ENCODE measurements at regions not wholly inside any gene's neighbourhood (a gene's known extent, or its start where the extent isn't known, plus 50 kb on each side); places are given as distances from the start of the nearest gene placed in this dataset.
"Not testable (repeated sequence)": the region's sequence is repeated elsewhere in the genome, so short reads cannot be mapped to it uniquely, and the experiment has no call there.

GRCh38 chr6:122248844-122249243, 150.6 kb upstream of the HSF2 start:
- H3K4me1 ChIP-seq: no peaks in the 10 kb centered on the region
- no peak overlapping the region for H3K4me3 ChIP-seq (ENCODE audit: low read depth, low read length)
- H3K9me3 ChIP-seq: no peaks in the 10 kb centered on the region
- TF ChIP-seq, protein P1, sequence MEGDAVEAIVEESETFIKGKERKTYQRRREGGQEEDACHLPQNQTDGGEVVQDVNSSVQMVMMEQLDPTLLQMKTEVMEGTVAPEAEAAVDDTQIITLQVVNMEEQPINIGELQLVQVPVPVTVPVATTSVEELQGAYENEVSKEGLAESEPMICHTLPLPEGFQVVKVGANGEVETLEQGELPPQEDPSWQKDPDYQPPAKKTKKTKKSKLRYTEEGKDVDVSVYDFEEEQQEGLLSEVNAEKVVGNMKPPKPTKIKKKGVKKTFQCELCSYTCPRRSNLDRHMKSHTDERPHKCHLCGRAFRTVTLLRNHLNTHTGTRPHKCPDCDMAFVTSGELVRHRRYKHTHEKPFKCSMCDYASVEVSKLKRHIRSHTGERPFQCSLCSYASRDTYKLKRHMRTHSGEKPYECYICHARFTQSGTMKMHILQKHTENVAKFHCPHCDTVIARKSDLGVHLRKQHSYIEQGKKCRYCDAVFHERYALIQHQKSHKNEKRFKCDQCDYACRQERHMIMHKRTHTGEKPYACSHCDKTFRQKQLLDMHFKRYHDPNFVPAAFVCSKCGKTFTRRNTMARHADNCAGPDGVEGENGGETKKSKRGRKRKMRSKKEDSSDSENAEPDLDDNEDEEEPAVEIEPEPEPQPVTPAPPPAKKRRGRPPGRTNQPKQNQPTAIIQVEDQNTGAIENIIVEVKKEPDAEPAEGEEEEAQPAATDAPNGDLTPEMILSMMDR (IDR thresholded peaks at IDR 0.05; ENCODE audit: low read depth, low read length): no peak
- DNase-seq: no peak
- H3K36me3 ChIP-seq: no peaks in the 10 kb centered on the region
- H3K27me3 ChIP-seq: no peaks in the 10 kb centered on the region

DNA sequence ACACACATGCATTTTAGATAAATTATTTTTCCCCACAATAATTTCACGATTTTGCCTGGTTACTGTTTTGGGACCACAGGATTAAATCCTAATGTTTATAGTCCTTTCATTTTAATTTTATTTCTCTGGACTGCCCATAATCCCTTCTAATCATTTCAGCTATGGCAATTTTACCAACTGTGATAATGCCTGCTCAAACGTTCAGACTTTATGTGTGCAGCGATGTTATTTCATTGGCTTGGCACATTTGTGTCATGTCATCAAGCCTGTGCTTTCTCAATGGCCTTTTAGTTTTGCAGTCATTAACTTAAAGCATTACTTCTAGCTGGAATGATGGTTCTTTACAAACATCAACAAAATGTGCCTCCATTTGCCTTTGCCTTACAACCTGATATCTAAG, 140.6 kb upstream of the HSF2 start:
- H3K4me1 ChIP-seq: no peaks in the 10 kb centered on the region
- no peak overlapping the region for H3K4me3 ChIP-seq (ENCODE audit: low read depth, low read length)
- TF ChIP-seq, protein P1 (IDR thresholded peaks at IDR 0.05; ENCODE audit: low read depth, low read length): no peak
- H3K27me3 ChIP-seq: no peaks in the 10 kb centered on the region
- no peaks in the 10 kb centered on the region for H3K9me3 ChIP-seq
- no peak for DNase-seq
- H3K36me3 ChIP-seq: no peaks in the 10 kb centered on the region

DNA sequence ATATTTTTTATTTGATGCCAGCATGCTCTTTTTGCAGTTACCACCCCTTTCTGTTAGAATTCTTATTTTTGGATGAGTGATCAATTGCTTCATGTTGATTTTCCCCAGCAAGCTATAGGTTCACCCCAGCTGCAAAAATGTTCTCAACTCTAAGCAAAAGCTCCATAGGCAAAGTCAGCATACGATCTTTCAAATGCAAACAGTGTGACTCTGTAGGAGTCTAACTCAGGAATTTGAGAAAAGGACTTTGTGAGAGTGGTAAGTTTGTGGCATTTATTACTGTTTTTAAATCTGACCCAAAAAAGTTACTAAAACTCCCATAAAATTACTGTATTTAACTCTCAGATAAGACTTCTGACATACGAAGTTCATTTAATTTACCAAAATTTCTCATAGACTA, 134.9 kb upstream of the HSF2 start:
- DNase-seq: no peak
- no peak overlapping the region for H3K4me3 ChIP-seq (ENCODE audit: low read depth, low read length)
- no peaks in the 10 kb centered on the region for H3K27me3 ChIP-seq
- no peaks in the 10 kb centered on the region for H3K36me3 ChIP-seq
- H3K9me3 ChIP-seq: no peaks in the 10 kb centered on the region
- no peaks in the 10 kb centered on the region for H3K4me1 ChIP-seq
- TF ChIP-seq, protein P1 (IDR thresholded peaks at IDR 0.05; ENCODE audit: low read depth, low read length): no peak

- no peak for DNase-seq
- no peaks in the 10 kb centered on the region for H3K36me3 ChIP-seq
- no peak overlapping the region for H3K4me3 ChIP-seq (ENCODE audit: low read depth, low read length)
- no peaks in the 10 kb centered on the region for H3K27me3 ChIP-seq
- no peaks in the 10 kb centered on the region for H3K9me3 ChIP-seq
- H3K4me1 ChIP-seq: no peaks in the 10 kb centered on the region
- TF ChIP-seq, protein P1 (IDR thresholded peaks at IDR 0.05; ENCODE audit: low read depth, low read length): no peak
Measured at GRCh38 chr6:122265755-122266154, 133.7 kb upstream of the HSF2 start.

GRCh38 chr6:122268394-122268793, 131.1 kb upstream of the HSF2 start:
- Histone ChIP-seq H3K4me3 (ENCODE audit: low read depth, low read length) (no peak overlapping the region), H3K27me3 (no peaks in the 10 kb centered on the region), H3K4me1 (no peaks in the 10 kb centered on the region), H3K9me3 (no peaks in the 10 kb centered on the region), H3K36me3 (no peaks in the 10 kb centered on the region)
- no peak for DNase-seq
- TF ChIP-seq, protein P1 (IDR thresholded peaks at IDR 0.05; ENCODE audit: low read depth, low read length): no peak

- TF ChIP-seq, protein P1 (IDR thresholded peaks at IDR 0.05; ENCODE audit: low read depth, low read length): no peak
- Histone ChIP-seq H3K27me3 (no peaks in the 10 kb centered on the region), H3K4me1 (no peaks in the 10 kb centered on the region), H3K9me3 (no peaks in the 10 kb centered on the region), H3K36me3 (no peaks in the 10 kb centered on the region), H3K4me3 (ENCODE audit: low read depth, low read length) (no peak overlapping the region)
- DNase-seq: no peak
Measured at GRCh38 chr6:122276637-122277036, 122.8 kb upstream of the HSF2 start.

DNA sequence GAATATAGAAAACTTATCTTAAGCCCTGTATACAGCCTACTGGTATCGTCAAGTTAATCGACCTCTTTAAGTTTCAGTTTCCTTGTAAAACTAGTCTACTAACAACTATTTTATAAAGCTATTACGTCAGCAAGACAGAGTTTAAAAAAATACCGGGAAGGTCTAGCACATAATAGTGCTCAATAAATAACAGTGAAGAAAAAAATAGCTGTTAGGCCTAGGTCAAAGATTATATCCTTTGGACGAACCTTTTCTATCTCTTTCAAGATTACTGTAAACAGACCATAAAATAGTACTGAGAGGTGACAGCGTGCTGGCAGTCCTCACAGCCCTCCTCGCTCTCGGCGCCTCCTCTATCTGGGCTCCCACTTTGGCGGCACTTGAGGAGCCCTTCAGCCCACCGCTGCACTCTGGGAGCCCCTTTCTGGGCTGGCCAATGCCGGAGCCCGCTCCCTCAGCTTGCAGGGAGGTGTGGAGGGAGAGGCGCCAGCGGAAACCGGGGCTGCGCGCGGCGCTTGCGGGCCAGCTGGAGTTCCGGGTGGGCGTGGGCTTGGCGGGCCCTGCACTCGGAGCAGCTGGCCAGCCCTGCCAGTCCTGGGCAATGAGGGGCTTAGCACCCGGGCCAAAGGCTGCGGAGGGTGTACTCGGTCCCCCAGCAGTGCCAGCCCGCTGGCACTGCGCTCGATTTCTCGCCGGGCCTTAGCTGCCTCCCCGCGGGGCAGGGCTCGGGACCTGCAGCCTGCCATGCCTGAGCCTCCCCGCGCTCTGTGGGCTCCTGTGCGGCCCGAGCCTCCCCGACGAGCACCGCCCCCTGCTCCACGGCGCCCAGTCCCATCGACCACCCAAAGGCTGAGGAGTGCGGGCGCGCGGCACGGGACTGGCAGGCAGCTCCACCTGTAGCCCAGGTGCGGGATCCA, 119.1 kb upstream of the HSF2 start:
- not testable (repeated sequence) for DNase-seq; H3K4me3 ChIP-seq (ENCODE audit: low read depth, low read length); H3K4me1 ChIP-seq; H3K27me3 ChIP-seq; H3K9me3 ChIP-seq; H3K36me3 ChIP-seq

Measured in BE2C (cell line).